Liver (tissue), 8 donors: ENCODE measurements at regions not wholly inside any gene's neighbourhood (a gene's known extent, or its start where the extent isn't known, plus 50 kb on each side); places are given as distances from the start of the nearest gene placed in this dataset.

Source experiments
- DNase-seq: peaks from one replicate; pipeline ENCODE4 v3.0.0-alpha.2; 2017; ENCODE audit warnings: low spot score
- H3K27ac ChIP-seq, 2 donors: one replicate each; pipeline ENCODE4 v1.7.0; 2013; ENCODE audit warnings: inconsistent platforms in 2 of 2, low read length in 2 of 2, control low read depth in 1 of 2, low read depth in 1 of 2, mild to moderate bottlenecking in 1 of 2
- H3K27me3 ChIP-seq, 4 donors: one replicate each; pipeline versions ENCODE4 v1.6.1 to v1.7.0; 2013; ENCODE audit warnings: low read length in 3 of 4, inconsistent platforms in 1 of 4, mild to moderate bottlenecking in 1 of 4, moderate library complexity in 1 of 4; ENCODE audit not compliant: control insufficient read depth in 4 of 4, insufficient read depth in 4 of 4
- H3K36me3 ChIP-seq, 4 donors: one replicate each; pipeline versions ENCODE4 v1.6.1 to v1.7.0; 2013; ENCODE audit warnings: low read length in 3 of 4, mild to moderate bottlenecking in 3 of 4, low read depth in 1 of 4, moderate library complexity in 1 of 4; ENCODE audit not compliant: control insufficient read depth in 4 of 4, insufficient read depth in 3 of 4
- H3K4me1 ChIP-seq, 4 donors: one replicate each; pipeline versions ENCODE4 v1.6.1 to v1.7.0; 2013; ENCODE audit warnings: low read length in 3 of 4, mild to moderate bottlenecking in 3 of 4, moderate library complexity in 1 of 4; ENCODE audit not compliant: control insufficient read depth in 4 of 4, insufficient read depth in 4 of 4
- H3K4me3 ChIP-seq, 3 donors: one replicate each; pipeline versions ENCODE4 v1.6.1 to v1.7.0; 2013; ENCODE audit warnings: low read length in 3 of 3, control low read depth in 1 of 3, low read depth in 1 of 3, mild to moderate bottlenecking in 1 of 3
- H3K9ac ChIP-seq, 2 donors: one replicate each; pipeline ENCODE4 v1.7.0; 2013; ENCODE audit warnings: low read length in 2 of 2, mild to moderate bottlenecking in 2 of 2, moderate library complexity in 2 of 2, control low read depth in 1 of 2, low read depth in 1 of 2
- H3K9me3 ChIP-seq, 4 donors: one replicate each; pipeline versions ENCODE4 v1.6.1 to v1.7.0; 2013; ENCODE audit warnings: low read length in 3 of 4; ENCODE audit not compliant: control insufficient read depth in 4 of 4
- ATF3 ChIP-seq: IDR thresholded peaks from 2 replicates; pipeline ENCODE4 v1.6.1; 2016; ENCODE audit warnings: antibody characterized with exemption
- EGR1 ChIP-seq, 2 donors: IDR thresholded peaks; 2 replicates each; pipeline ENCODE4 v1.6.1; 2016 to 2018; ENCODE audit warnings: antibody characterized with exemption in 2 of 2, low read depth in 2 of 2
- HNF4A ChIP-seq, 2 donors: conservative IDR thresholded peaks; 2 replicates each; pipeline ENCODE4 v1.6.1; 2016; ENCODE audit warnings: antibody characterized with exemption in 2 of 2, mild to moderate bottlenecking in 2 of 2
- RAD21 ChIP-seq, 2 donors: IDR thresholded peaks; 2 replicates each; pipeline ENCODE4 v1.6.1; 2016; ENCODE audit warnings: antibody characterized with exemption in 2 of 2, mild to moderate bottlenecking in 2 of 2
- SP1 ChIP-seq: IDR thresholded peaks from 2 replicates; pipeline ENCODE4 v1.6.1; 2018; ENCODE audit warnings: antibody characterized with exemption, mild to moderate bottlenecking
- TAF1 ChIP-seq: conservative IDR thresholded peaks from 2 replicates; pipeline ENCODE4 v1.6.1; 2016; ENCODE audit warnings: antibody characterized with exemption, mild to moderate bottlenecking
- YY1 ChIP-seq: IDR thresholded peaks from 2 replicates; pipeline ENCODE4 v1.6.1; 2016; ENCODE audit warnings: antibody characterized with exemption, mild to moderate bottlenecking
- WGBS: extraction: QIAGEN DNeasy Blood & Tissue Kit; methylation state at CpG from one replicate; pipeline ENCODE4 v1.1.7; 2013; 5-methylcytosine and 5-hydroxymethylcytosine counted together
- TF ChIP-seq, protein P1 (sequence below): fragments of 150-350 bp; IDR thresholded peaks from 2 replicates; pipeline ENCODE4 v1.5.1; 2017; ENCODE audit warnings: improper control_type of control experiment, low read depth, low read length; ENCODE audit not compliant: missing input control
- TF ChIP-seq, protein P2 (sequence below): IDR thresholded peaks from 2 replicates; pipeline ENCODE4 v1.6.1; 2016; ENCODE audit warnings: antibody characterized with exemption, mild to moderate bottlenecking
- TF ChIP-seq, protein P3 (sequence below): IDR thresholded peaks from 2 replicates; pipeline ENCODE4 v1.6.1; 2016; ENCODE audit warnings: antibody characterized with exemption
- donor health status: healthy.
- donor health status: healthy.
- donor health status: healthy.
- donor health status: healthy.
- donor health status: healthy.

DNA sequence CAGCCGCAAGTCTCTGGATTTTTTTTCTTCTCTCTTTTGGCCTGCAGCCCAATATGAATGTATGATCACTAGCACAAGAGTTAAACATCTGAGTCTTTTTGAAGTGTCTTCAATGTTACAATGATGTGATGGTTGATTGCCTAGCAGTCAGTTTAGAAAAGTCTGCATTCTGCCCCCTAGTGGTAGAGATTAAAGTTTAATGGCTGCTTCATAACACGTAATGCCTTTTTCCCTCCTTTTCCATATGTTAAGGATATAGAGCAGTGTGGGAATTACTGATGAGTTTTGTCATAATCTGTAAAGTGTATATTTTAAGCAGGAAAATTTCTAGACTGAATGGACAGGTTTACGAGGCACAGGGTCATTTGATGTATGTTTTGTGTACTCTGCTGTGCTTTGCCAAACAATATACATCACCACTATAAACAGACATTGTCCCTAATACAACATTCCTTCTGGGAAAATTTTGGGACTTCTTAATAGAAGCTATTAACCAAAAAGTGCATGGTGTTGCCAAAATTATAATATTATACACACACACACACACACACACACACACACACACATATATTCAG is 1038.5 kb upstream of the NR2F2 start:
- DNase-seq: no peak
- WGBS: 43% methylated on average over 3 of the region's 3 CpGs
- Histone ChIP-seq H3K36me3 (no peaks in the 10 kb centered on the region), H3K27ac (no peak overlapping the region), H3K27me3 (peaks cover 0 to 4% (median 0%) of the 10 kb centered on the region in 4 donors), H3K4me3 (no peak overlapping the region), H3K4me1 (no peaks in the 10 kb centered on the region), H3K9me3 (no peaks in the 10 kb centered on the region), H3K9ac (no peak overlapping the region)
- TF ChIP-seq YY1: peak; percentile 33
- TF ChIP-seq, protein P1, sequence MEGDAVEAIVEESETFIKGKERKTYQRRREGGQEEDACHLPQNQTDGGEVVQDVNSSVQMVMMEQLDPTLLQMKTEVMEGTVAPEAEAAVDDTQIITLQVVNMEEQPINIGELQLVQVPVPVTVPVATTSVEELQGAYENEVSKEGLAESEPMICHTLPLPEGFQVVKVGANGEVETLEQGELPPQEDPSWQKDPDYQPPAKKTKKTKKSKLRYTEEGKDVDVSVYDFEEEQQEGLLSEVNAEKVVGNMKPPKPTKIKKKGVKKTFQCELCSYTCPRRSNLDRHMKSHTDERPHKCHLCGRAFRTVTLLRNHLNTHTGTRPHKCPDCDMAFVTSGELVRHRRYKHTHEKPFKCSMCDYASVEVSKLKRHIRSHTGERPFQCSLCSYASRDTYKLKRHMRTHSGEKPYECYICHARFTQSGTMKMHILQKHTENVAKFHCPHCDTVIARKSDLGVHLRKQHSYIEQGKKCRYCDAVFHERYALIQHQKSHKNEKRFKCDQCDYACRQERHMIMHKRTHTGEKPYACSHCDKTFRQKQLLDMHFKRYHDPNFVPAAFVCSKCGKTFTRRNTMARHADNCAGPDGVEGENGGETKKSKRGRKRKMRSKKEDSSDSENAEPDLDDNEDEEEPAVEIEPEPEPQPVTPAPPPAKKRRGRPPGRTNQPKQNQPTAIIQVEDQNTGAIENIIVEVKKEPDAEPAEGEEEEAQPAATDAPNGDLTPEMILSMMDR: peak; percentile 53
- TF ChIP-seq RAD21 (IDR thresholded peaks at IDR 0.05): peak; percentile 69 to 77
- TF ChIP-seq, protein P2, sequence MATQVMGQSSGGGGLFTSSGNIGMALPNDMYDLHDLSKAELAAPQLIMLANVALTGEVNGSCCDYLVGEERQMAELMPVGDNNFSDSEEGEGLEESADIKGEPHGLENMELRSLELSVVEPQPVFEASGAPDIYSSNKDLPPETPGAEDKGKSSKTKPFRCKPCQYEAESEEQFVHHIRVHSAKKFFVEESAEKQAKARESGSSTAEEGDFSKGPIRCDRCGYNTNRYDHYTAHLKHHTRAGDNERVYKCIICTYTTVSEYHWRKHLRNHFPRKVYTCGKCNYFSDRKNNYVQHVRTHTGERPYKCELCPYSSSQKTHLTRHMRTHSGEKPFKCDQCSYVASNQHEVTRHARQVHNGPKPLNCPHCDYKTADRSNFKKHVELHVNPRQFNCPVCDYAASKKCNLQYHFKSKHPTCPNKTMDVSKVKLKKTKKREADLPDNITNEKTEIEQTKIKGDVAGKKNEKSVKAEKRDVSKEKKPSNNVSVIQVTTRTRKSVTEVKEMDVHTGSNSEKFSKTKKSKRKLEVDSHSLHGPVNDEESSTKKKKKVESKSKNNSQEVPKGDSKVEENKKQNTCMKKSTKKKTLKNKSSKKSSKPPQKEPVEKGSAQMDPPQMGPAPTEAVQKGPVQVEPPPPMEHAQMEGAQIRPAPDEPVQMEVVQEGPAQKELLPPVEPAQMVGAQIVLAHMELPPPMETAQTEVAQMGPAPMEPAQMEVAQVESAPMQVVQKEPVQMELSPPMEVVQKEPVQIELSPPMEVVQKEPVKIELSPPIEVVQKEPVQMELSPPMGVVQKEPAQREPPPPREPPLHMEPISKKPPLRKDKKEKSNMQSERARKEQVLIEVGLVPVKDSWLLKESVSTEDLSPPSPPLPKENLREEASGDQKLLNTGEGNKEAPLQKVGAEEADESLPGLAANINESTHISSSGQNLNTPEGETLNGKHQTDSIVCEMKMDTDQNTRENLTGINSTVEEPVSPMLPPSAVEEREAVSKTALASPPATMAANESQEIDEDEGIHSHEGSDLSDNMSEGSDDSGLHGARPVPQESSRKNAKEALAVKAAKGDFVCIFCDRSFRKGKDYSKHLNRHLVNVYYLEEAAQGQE: no peak

DNA sequence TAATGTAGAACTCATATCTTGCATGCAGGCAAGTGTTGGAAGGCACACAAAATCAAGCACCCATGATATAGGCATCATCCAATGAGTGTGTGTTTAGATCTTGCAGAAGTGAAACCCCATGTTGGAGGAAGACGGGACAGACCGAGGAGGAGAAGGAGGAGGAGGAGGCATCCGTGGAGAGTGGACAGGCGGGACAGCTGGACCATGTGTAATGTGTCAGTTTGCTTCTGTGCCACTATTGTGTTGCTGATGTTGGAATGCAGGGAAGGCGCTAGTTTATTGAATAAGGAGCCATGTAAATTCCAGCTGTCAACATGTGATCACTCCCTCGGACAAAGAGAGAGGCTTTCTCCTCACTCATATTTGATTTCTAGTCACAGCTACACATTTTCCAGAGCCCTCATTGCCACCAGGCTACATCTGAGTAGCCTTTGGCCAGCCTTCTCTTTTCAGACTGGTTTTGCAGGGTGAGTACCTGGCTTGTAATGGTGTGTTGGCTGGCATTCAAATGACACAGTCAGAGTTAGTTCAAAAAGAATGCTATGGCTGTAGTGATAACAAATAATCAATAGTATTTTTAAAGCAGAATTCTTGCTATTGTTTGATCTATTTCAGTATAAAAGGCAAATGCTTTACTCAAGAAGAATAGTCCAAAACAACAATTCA is 1037.6 kb upstream of the NR2F2 start:
- no peaks in the 10 kb centered on the region for H3K27me3 ChIP-seq
- H3K9me3 ChIP-seq: no peaks in the 10 kb centered on the region
- no peaks in the 10 kb centered on the region for H3K36me3 ChIP-seq
- 75% methylated on average over 6 of the region's 6 CpGs for WGBS
- DNase-seq: no peak
- TF ChIP-seq, protein P3, sequence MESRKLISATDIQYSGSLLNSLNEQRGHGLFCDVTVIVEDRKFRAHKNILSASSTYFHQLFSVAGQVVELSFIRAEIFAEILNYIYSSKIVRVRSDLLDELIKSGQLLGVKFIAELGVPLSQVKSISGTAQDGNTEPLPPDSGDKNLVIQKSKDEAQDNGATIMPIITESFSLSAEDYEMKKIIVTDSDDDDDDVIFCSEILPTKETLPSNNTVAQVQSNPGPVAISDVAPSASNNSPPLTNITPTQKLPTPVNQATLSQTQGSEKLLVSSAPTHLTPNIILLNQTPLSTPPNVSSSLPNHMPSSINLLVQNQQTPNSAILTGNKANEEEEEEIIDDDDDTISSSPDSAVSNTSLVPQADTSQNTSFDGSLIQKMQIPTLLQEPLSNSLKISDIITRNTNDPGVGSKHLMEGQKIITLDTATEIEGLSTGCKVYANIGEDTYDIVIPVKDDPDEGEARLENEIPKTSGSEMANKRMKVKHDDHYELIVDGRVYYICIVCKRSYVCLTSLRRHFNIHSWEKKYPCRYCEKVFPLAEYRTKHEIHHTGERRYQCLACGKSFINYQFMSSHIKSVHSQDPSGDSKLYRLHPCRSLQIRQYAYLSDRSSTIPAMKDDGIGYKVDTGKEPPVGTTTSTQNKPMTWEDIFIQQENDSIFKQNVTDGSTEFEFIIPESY: no peak
- TF ChIP-seq YY1 (no peak), TAF1 (no peak), SP1 (no peak), ATF3 (no peak), EGR1 (IDR thresholded peaks at IDR 0.05; ENCODE audit: low read depth in 2 of 2) (no peak), HNF4A (conservative IDR thresholded peaks at IDR 0.05) (no peak)
- TF ChIP-seq, protein P1: no peak
- H3K4me3 ChIP-seq: no peak overlapping the region
- peak overlapping the region in 1 of 2 donors; percentile 3 for H3K27ac ChIP-seq
- H3K9ac ChIP-seq: no peak overlapping the region
- no peaks in the 10 kb centered on the region for H3K4me1 ChIP-seq
